VCaP (cell line): ENCODE measurements at regions not wholly inside any gene's neighbourhood (a gene's known extent, or its start where the extent isn't known, plus 50 kb on each side); places are given as distances from the start of the nearest gene placed in this dataset.

Experiments
- H3K27ac ChIP-seq: fragments of 450-650 bp; 2 replicates; pipeline ENCODE4 v1.5.1; 2017
- TF ChIP-seq, protein P1 (sequence below): fragments of 450-650 bp; conservative IDR thresholded peaks from 2 replicates; pipeline ENCODE4 v1.5.1; 2017; ENCODE audit warnings: mild to moderate bottlenecking, moderate library complexity

DNA sequence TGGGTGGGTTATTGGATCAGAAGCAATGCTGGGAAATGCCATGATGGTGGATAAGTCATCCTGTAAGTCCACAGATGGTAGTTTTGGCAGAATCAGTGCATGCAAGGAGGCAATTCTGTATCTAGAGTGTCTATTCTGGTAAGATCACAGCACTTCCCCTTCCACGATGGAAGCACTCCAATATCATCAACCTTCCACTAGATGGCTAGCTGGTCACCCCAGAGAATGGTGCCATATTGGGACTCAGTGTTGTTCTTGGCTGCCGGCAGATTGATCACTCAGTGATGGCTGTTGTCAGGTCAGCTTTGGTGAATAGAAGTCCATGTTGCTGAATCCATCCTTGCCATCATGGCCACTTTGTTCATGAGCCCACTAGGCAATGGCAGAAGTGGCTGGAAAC, 553.5 kb downstream of the CSNK1G3 start:
- TF ChIP-seq, protein P1, sequence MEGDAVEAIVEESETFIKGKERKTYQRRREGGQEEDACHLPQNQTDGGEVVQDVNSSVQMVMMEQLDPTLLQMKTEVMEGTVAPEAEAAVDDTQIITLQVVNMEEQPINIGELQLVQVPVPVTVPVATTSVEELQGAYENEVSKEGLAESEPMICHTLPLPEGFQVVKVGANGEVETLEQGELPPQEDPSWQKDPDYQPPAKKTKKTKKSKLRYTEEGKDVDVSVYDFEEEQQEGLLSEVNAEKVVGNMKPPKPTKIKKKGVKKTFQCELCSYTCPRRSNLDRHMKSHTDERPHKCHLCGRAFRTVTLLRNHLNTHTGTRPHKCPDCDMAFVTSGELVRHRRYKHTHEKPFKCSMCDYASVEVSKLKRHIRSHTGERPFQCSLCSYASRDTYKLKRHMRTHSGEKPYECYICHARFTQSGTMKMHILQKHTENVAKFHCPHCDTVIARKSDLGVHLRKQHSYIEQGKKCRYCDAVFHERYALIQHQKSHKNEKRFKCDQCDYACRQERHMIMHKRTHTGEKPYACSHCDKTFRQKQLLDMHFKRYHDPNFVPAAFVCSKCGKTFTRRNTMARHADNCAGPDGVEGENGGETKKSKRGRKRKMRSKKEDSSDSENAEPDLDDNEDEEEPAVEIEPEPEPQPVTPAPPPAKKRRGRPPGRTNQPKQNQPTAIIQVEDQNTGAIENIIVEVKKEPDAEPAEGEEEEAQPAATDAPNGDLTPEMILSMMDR, result no peak
- no peak overlapping the region for H3K27ac ChIP-seq

DNA sequence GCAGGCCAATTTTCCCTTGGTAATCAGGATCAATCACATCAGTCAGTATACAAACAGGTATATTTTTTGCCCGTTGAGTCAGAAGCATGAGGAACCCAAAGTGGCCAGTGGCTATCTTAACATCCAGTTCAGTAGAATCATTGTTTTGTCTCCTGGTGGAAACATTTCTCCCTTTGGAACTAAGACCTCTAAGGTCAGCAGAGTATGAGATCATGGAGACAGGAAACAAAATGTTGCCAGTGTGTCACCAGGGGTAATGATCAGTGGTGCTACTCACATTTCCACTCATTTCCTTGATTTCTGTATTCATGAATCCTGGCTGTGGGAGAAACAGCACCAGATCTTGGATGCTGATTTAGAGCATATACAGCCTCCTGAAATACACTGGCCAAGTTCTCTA, 553.0 kb downstream of the CSNK1G3 start:
- no peak overlapping the region for H3K27ac ChIP-seq
- TF ChIP-seq, protein P1, result no peak

DNA sequence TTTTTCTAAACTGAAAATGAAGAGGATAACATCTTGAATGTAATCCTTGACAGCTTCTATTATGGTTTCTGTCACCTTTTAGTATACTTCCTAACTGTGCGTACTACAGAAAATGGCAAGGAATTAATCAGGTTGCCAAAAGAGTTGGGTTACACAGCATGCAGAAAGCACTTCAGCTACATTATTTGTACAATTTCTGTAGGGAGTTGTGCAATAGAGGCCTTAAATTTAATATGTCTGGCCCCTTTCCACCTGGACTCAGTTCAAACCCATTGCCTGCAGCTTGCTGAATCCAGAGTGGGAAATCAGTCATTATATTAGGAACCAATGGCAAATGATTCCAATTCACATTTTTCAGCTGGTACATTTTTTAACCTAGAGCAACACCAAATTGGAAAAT, 549.7 kb downstream of the CSNK1G3 start:
- TF ChIP-seq, protein P1, result no peak
- H3K27ac ChIP-seq, result no peak overlapping the region

DNA sequence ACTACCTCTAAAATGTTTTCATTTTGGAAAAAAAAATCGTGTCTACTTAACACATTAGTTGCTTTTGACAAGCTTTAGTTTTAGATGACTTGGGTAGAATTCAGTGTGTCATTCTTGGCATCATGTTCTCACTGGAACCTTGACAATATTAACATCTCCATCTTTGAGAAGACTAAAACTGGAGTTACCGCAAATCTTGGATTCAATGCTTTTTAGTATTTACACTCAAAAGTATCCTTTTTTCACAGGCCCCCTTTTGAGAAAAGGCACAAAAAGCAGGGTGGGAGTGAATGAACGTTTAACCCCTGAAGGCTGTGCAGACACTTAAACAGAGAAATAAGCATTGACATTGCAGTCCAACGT, 549.1 kb downstream of the CSNK1G3 start:
- TF ChIP-seq, protein P1, result no peak

DNA sequence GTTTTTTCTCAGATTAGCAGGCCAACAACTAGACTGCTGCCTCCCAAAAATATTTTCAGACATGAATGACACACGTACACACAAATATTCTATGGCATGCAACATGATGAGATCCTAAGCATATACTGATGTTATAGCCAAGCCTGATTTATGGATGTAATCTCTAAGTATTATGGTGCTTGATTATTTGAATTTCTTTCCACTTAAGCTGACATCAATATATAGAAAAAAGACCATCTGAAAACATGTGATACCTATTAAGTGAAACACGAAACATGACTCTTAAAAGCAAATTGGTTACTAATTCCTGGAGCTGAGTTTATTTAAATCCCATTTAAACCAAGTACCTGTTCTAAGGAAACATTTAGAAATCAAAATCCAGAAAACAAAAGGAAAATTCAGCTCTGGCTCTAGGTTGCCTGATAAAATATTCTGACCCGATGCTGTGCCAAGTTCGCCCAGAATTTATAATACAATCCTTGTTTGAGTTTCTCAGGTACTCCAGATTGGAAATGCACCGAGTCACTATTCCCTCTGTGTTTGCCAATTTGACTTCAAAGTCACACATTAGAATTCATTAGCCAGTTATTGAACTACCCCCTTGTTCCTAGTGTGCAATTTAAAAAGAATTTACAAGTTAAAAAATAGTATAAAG, 548.6 kb downstream of the CSNK1G3 start:
- no peak overlapping the region for H3K27ac ChIP-seq
- TF ChIP-seq, protein P1, result no peak

More for the DNA sequence above, 549.1 kb downstream of the CSNK1G3 start:
- no peak overlapping the region for H3K27ac ChIP-seq

DNA sequence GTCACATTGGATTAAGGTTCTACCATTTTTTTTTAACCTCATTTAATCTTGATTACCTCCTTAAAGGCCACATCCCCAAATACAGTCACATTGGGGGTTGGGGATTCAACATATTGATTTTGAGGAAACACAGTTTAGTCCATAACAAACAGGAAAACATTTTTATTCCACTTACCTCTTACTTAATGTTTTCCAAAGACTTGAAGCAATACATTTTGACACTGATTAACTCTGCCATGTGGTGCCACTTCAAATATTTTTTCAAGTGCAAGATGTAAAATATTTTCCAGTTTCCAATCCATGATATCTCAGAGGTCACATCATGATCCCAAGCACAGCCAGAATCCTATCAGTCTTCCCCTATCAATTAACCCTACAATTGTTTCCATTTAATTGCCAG, 548.0 kb downstream of the CSNK1G3 start:
- TF ChIP-seq, protein P1, result no peak
- no peak overlapping the region for H3K27ac ChIP-seq

DNA sequence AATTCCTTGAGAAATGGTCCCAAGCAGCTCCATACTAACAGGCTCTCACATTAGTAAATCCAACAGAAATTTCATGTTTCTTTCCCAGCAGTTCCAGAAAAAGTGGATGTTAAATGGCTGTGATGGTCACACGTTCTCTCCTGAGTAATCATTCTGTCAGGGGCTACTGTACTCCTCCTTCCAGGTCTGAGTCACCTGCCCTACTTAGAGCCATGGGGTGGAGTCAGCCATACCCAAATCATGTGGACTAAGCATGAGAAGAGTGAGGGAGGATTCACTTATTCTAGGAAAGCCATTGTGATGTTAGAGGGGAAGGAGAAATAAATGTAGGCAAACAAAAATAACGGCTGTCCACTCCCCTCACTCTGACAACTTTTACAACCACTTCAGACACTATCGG, 547.2 kb downstream of the CSNK1G3 start:
- H3K27ac ChIP-seq, result no peak overlapping the region
- TF ChIP-seq, protein P1, result no peak
